HCT116 (cell line): ENCODE measurements at regions not wholly inside any gene's neighbourhood (a gene's known extent, or its start where the extent isn't known, plus 50 kb on each side); places are given as distances from the start of the nearest gene placed in this dataset.
"Not testable (repeated sequence)": the region's sequence is repeated elsewhere in the genome, so short reads cannot be mapped to it uniquely, and the experiment has no call there.

ENCODE experiments used
- ATAC-seq: fragments of 200-7000 bp; cut with Tn5 transposase; 2 replicates; pipeline ENCODE4 v1.9.1; 2020; ENCODE audit warnings: mild to moderate bottlenecking, moderate library complexity
- BruUV-seq: library from RNA; stranded (reverse); fragments of 400-500 nt; replicated peaks from 2 replicates; lab custom pipeline; 2021; lab: Mats Ljungman, UMichigan
- CTCF ChIA-PET: fragments of 300-600 bp; sonication (Branson Sonifier 250); formaldehyde crosslinking; loops from one replicate; lab custom pipeline; 2021; ENCODE audit warnings: antibody characterized with exemption; lab: Charles Lee
- POLR2A ChIA-PET: fragments of 300-600, 350-600 bp; sonication (Branson Sonifier 250); formaldehyde crosslinking; loops from one replicate; lab custom pipeline; 2021; ENCODE audit warnings: antibody characterized with exemption; lab: Charles Lee
- RAD21 ChIA-PET, 2 experiments: fragments of 300-600 bp; sonication (Branson Sonifier 250); formaldehyde crosslinking; loops; one replicate each; lab custom pipeline; 2023; ENCODE audit warnings: low total read pairs in 2 of 2; ENCODE audit not compliant: uncharacterized antibody in 2 of 2, unreplicated experiment in 2 of 2, low non-redundant PET in 1 of 2; lab: Charles Lee
- DNase-seq: peaks from one replicate; pipeline ENCODE4 v3.0.0-alpha.2; 2010; ENCODE audit warnings: low read depth, low spot score
- H2AFZ ChIP-seq: fragments of 200-600 bp; shearing (Covaris generic), sonication (generic); 2 replicates; pipeline ENCODE4 v1.6.1; 2017; ENCODE audit warnings: low read depth, mixed run types, mixed read lengths, antibody characterized with exemption, low read length; ENCODE audit not compliant: poor library complexity, severe bottlenecking
- H3K27ac ChIP-seq: 2 replicates; pipeline ENCODE4 v1.5.1; 2012; ENCODE audit warnings: low read depth, low read length
- H3K27me3 ChIP-seq: fragments of 200-600 bp; sonication (generic); 2 replicates; pipeline ENCODE4 v1.6.1; 2016; ENCODE audit warnings: mixed run types, low read length, mixed read lengths; ENCODE audit not compliant: insufficient read depth
- H3K36me3 ChIP-seq, 2 experiments: fragments of 200-500 bp in 1 of 2; fragments of 200-600 bp in 1 of 2; sonication (Bioruptor generic) in 1 of 2; sonication (generic) in 1 of 2; 2 replicates each; pipeline versions ENCODE4 v1.5.1 to v1.6.1; 2014 to 2016; ENCODE audit warnings: low read length in 2 of 2, inconsistent platforms in 1 of 2, mixed read lengths in 1 of 2, mixed run types in 1 of 2; ENCODE audit not compliant: insufficient read depth in 2 of 2, control insufficient read depth in 1 of 2
- H3K4me1 ChIP-seq, 2 experiments: fragments of 200-600 bp in 1 of 2; sonication (generic) in 1 of 2; 2 replicates each; pipeline versions ENCODE4 v1.5.1 to v1.6.1; 2012 to 2017; ENCODE audit warnings: low read length in 2 of 2, inconsistent platforms in 1 of 2, mild to moderate bottlenecking in 1 of 2, mixed read lengths in 1 of 2, mixed run types in 1 of 2, moderate library complexity in 1 of 2; ENCODE audit not compliant: insufficient read depth in 2 of 2, control insufficient read depth in 1 of 2
- H3K4me2 ChIP-seq: fragments of 200-600 bp; sonication (generic); 2 replicates; pipeline ENCODE4 v1.6.1; 2017; ENCODE audit warnings: mixed run types, low read length, mixed read lengths
- H3K4me3 ChIP-seq, 2 experiments: fragments of 200-600 bp in 1 of 2; sonication (generic) in 1 of 2; replicated peaks in 1 of 2; 2 replicates each; pipeline ENCODE4 v1.5.1; 2011 to 2016; ENCODE audit warnings: low read length in 2 of 2, control low read depth in 1 of 2, low read depth in 1 of 2, mild to moderate bottlenecking in 1 of 2, mixed read lengths in 1 of 2, mixed run types in 1 of 2
- H3K79me2 ChIP-seq: fragments of 200-600 bp; sonication (generic); 2 replicates; pipeline ENCODE4 v1.6.1; 2017; ENCODE audit warnings: mild to moderate bottlenecking, mixed run types, low read length, moderate library complexity, mixed read lengths; ENCODE audit not compliant: insufficient read depth
- H3K9ac ChIP-seq: fragments of 200-600 bp; sonication (generic); 2 replicates; pipeline ENCODE4 v1.6.1; 2016; ENCODE audit warnings: low read length, mixed read lengths
- H3K9me2 ChIP-seq: fragments of 200-600 bp; sonication (generic), shearing (Covaris generic); 2 replicates; pipeline ENCODE4 v1.6.1; 2017; ENCODE audit warnings: mixed run types, mild to moderate bottlenecking, moderate library complexity; ENCODE audit not compliant: insufficient read depth
- H3K9me3 ChIP-seq, 2 experiments: fragments of 200-500 bp in 1 of 2; fragments of 200-600 bp in 1 of 2; sonication (Bioruptor generic) in 1 of 2; sonication (generic) in 1 of 2; 2 replicates each; pipeline ENCODE4 v1.6.1; 2014 to 2017; ENCODE audit warnings: low read length in 2 of 2, mixed read lengths in 2 of 2, inconsistent platforms in 1 of 2, low read depth in 1 of 2, mild to moderate bottlenecking in 1 of 2, mixed run types in 1 of 2, moderate library complexity in 1 of 2; ENCODE audit not compliant: control insufficient read depth in 1 of 2, insufficient read depth in 1 of 2
- H4K20me1 ChIP-seq: fragments of 200-600 bp; sonication (generic), shearing (Covaris generic); 2 replicates; pipeline ENCODE4 v1.6.1; 2017; ENCODE audit warnings: mixed run types, mild to moderate bottlenecking, moderate library complexity; ENCODE audit not compliant: insufficient read depth
- CEBPB ChIP-seq: IDR thresholded peaks from 2 replicates; pipeline ENCODE4 v1.6.1; 2012; ENCODE audit warnings: low read depth
- POLR2A ChIP-seq: IDR thresholded peaks from 2 replicates; pipeline ENCODE4 v1.7.0; 2011; ENCODE audit warnings: borderline replicate concordance; ENCODE audit not compliant: insufficient read depth, insufficient read length; ENCODE audit errors: extremely low read depth
- intact Hi-C: fragments of 100-400 bp; cut with micrococcal nuclease; formaldehyde crosslinking; loops from 2 replicates; pipeline ENCODE4 v1.10.0; 2022

DNA sequence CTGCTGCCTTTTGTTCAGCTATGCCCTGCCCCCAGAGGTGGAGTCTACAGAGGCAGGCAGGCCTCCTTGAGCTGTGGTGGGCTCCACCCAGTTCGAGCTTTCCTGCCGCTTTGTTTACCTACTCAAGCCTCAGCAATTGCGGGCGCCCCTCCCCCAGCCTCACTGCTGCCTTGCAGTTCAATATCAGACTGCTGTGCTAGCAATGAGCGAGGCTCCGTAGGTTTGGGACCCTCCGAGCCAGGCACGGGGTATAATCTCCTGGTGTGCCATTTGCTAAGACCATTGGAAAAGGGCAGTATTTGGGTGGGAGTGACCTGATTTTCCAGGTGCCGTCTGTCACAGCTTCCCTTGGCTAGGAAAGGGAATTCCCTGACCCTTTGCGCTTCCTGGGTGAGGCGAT, 51.9 kb downstream of the DIPK2A start:
- H3K9me3 ChIP-seq, H3K9ac ChIP-seq, RAD21 ChIA-PET, H3K4me3 ChIP-seq, H3K79me2 ChIP-seq, CTCF ChIA-PET, H3K9me2 ChIP-seq, ATAC-seq, POLR2A ChIA-PET, H2AFZ ChIP-seq, H3K27me3 ChIP-seq, intact Hi-C loops, H4K20me1 ChIP-seq, DNase-seq, H3K27ac ChIP-seq, H3K4me1 ChIP-seq, H3K36me3 ChIP-seq, BruUV-seq, H3K4me2 ChIP-seq: not testable (repeated sequence)

- Histone ChIP-seq H3K4me3 (no peak overlapping the region), H3K27ac (no peak overlapping the region), H3K36me3 (no peaks in the 10 kb centered on the region), H3K9me3 (no peaks in the 10 kb centered on the region), H3K4me1 (no peaks in the 10 kb centered on the region), H3K9ac (no peak overlapping the region)
- POLR2A ChIA-PET: interaction anchor here (0.6 kb wide), 1 partner anchor 1733 kb away, joined by 4 read pairs; no protein-coding TSS in a partner anchor
- RAD21 ChIA-PET: no interaction called here
- CTCF ChIA-PET: no interaction called here
- DNase-seq: no peak
- ATAC-seq: no peak
- no peak for TF ChIP-seq CEBPB
- TF ChIP-seq, all 23 proteins: peak for 0
- no peaks in the 10 kb centered on the region for H3K79me2 ChIP-seq
- intact Hi-C loops: no loop called here
- H4K20me1 ChIP-seq: no peaks in the 10 kb centered on the region
- no peaks in the 10 kb centered on the region for H3K27me3 ChIP-seq
- H2AFZ ChIP-seq: no peak overlapping the region
- no peak overlapping the region for H3K4me2 ChIP-seq
- BruUV-seq: no TSS peak
- H3K9me2 ChIP-seq: no peaks in the 10 kb centered on the region
Measured at GRCh38 chr3:144028798-144029411, 57.3 kb downstream of the DIPK2A start.

GRCh38 chr3:144029769-144030168, 58.1 kb downstream of the DIPK2A start:
- Histone ChIP-seq H3K36me3 (no peaks in the 10 kb centered on the region), H3K9me3 (no peaks in the 10 kb centered on the region), H3K27me3 (no peaks in the 10 kb centered on the region), H4K20me1 (no peaks in the 10 kb centered on the region), H3K79me2 (no peaks in the 10 kb centered on the region), H3K4me2 (no peak overlapping the region), H3K27ac (no peak overlapping the region), H3K4me1 (no peaks in the 10 kb centered on the region), H2AFZ (no peak overlapping the region), H3K9ac (no peak overlapping the region), H3K9me2 (no peaks in the 10 kb centered on the region), H3K4me3 (no peak overlapping the region)
- ChIA-PET RAD21 (no interaction called here), CTCF (no interaction called here), POLR2A (no interaction called here)
- TF ChIP-seq POLR2A: no peak
- BruUV-seq: no TSS peak
- ATAC-seq (no peak), DNase-seq (no peak)
- intact Hi-C loops: no loop called here
